Testis (tissue), 2 donors: ENCODE measurements at regions not wholly inside any gene's neighbourhood (a gene's known extent, or its start where the extent isn't known, plus 50 kb on each side); places are given as distances from the start of the nearest gene placed in this dataset.

ENCODE experiments used
- DNase-seq: peaks from one replicate; pipeline ENCODE4 v3.0.0-alpha.2; 2019
- H3K27ac ChIP-seq, 2 donors: fragments of 200-600 bp; sonication (generic); one replicate each; pipeline ENCODE4 v1.5.1; 2019
- H3K27me3 ChIP-seq: fragments of 200-600 bp; sonication (generic); one replicate; pipeline ENCODE4 v1.5.1; 2019
- H3K36me3 ChIP-seq: fragments of 200-600 bp; sonication (generic); one replicate; pipeline ENCODE4 v1.5.1; 2017; ENCODE audit warnings: low read depth; ENCODE audit errors: missing control alignments
- H3K4me1 ChIP-seq: fragments of 200-600 bp; sonication (generic); one replicate; pipeline ENCODE4 v1.5.1; 2019
- H3K4me3 ChIP-seq, 2 donors: fragments of 200-600 bp; sonication (generic); one replicate each; pipeline ENCODE4 v1.5.1; 2017 to 2019
- H3K9me3 ChIP-seq: fragments of 200-600 bp; sonication (generic); one replicate; pipeline ENCODE4 v1.5.1; 2017
- CTCF ChIP-seq, 3 experiments: fragments of 450-650 bp in 2 of 3; fragments of 200-600 bp in 1 of 3; sonication (generic) in 1 of 3; IDR thresholded peaks; one replicate each; pipeline ENCODE4 v1.5.1; 2016 to 2019; ENCODE audit warnings: antibody characterized with exemption in 3 of 3, mild to moderate bottlenecking in 2 of 3, moderate library complexity in 1 of 3
- POLR2A ChIP-seq: fragments of 450-650 bp; IDR thresholded peaks from one replicate; pipeline ENCODE4 v1.6.1; 2017; ENCODE audit warnings: antibody characterized with exemption, mild to moderate bottlenecking, moderate library complexity
- WGBS, 2 donors: methylation state at CpG; one replicate each; pipeline ENCODE4 v1.1.5; 2018; 5-methylcytosine and 5-hydroxymethylcytosine counted together
- intact Hi-C: fragments of 100-400 bp; cut with DNase I; formaldehyde crosslinking; loops from one replicate; pipeline ENCODE4 v1.15.1; 2023; ENCODE audit warnings: low total_unique reads

GRCh38 chr18:69250305-69251151, 150.2 kb upstream of the DOK6 start:
- Histone ChIP-seq H3K27me3 (no peaks in the 10 kb centered on the region), H3K27ac (no peak overlapping the region), H3K4me1 (no peaks in the 10 kb centered on the region), H3K4me3 (no peak overlapping the region), H3K36me3 (no peaks in the 10 kb centered on the region), H3K9me3 (no peaks in the 10 kb centered on the region)
- 44 to 47% methylated on average over 10 of the region's 10 CpGs for WGBS, 2 donors
- no peak for DNase-seq
- intact Hi-C loops: no loop called here
- no peak for TF ChIP-seq CTCF (IDR thresholded peaks at IDR 0.05)
- TF ChIP-seq POLR2A: no peak

GRCh38 chr18:69257861-69258458, 142.7 kb upstream of the DOK6 start:
- Histone ChIP-seq H3K9me3 (no peaks in the 10 kb centered on the region), H3K4me1 (no peaks in the 10 kb centered on the region), H3K36me3 (no peaks in the 10 kb centered on the region), H3K27ac (no peak overlapping the region), H3K4me3 (no peak overlapping the region), H3K27me3 (no peaks in the 10 kb centered on the region)
- intact Hi-C loops: no loop called here
- 79 to 83% methylated on average over 7 of the region's 7 CpGs for WGBS, 2 donors
- no peak for DNase-seq
- TF ChIP-seq CTCF (IDR thresholded peaks at IDR 0.05) (no peak), POLR2A (no peak)

- Histone ChIP-seq H3K4me1 (no peaks in the 10 kb centered on the region), H3K9me3 (no peaks in the 10 kb centered on the region), H3K4me3 (no peak overlapping the region), H3K27me3 (no peaks in the 10 kb centered on the region), H3K36me3 (no peaks in the 10 kb centered on the region), H3K27ac (no peak overlapping the region)
- DNase-seq: no peak
- WGBS, 2 donors: 39 to 53% methylated on average over 3 of the region's 3 CpGs
- intact Hi-C loops: no loop called here
- TF ChIP-seq CTCF (IDR thresholded peaks at IDR 0.05) (no peak), POLR2A (no peak)
Observed at GRCh38 chr18:69259282-69259681, 141.4 kb upstream of the DOK6 start.

GRCh38 chr18:69261406-69261805, 139.3 kb upstream of the DOK6 start:
- peaks cover 4% of the 10 kb centered on the region for H3K4me1 ChIP-seq
- no peaks in the 10 kb centered on the region for H3K9me3 ChIP-seq
- H3K27ac ChIP-seq: no peak overlapping the region
- H3K27me3 ChIP-seq: no peaks in the 10 kb centered on the region
- intact Hi-C loops: no loop called here
- no peak overlapping the region for H3K4me3 ChIP-seq
- TF ChIP-seq POLR2A (no peak), CTCF (IDR thresholded peaks at IDR 0.05) (no peak)
- H3K36me3 ChIP-seq: no peaks in the 10 kb centered on the region
- DNase-seq: no peak

GRCh38 chr18:69265656-69266055, 135.0 kb upstream of the DOK6 start:
- Histone ChIP-seq H3K4me1 (peaks cover 4% of the 10 kb centered on the region), H3K27ac (peak overlapping the region; percentile 10 to 32), H3K4me3 (no peak overlapping the region), H3K27me3 (no peaks in the 10 kb centered on the region), H3K9me3 (no peaks in the 10 kb centered on the region), H3K36me3 (no peaks in the 10 kb centered on the region)
- intact Hi-C loops: no loop called here
- no peak for DNase-seq
- TF ChIP-seq CTCF (IDR thresholded peaks at IDR 0.05): no peak
- no peak for TF ChIP-seq POLR2A
